ENCODE measurements at regions not wholly inside any gene's neighbourhood (a gene's known extent, or its start where the extent isn't known, plus 50 kb on each side); places are given as distances from the start of the nearest gene placed in this dataset.

DNA sequence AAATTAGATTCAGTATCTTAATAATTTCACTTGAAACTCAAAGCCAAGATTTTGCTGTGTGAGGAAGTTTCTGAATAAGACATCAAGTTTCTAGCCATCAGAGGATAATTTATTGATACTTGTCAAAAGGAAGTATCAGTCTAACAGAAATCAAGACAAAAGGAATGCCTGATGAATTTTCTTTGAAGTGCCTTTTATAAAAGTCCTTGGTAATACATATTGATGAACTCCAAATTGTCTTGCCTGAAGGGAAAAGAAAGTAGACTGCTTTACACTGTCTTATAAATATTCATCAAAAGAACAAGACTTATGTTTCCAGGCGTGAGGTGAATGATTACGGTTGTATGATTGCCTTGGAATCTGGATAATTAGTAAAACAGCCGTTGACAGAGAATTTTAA, 986.0 kb upstream of the MAP3K7 start:
- H3K4me1 ChIP-seq (ENCODE audit: control insufficient read depth, insufficient read depth, low read length) = no peaks in the 10 kb centered on the region
- no peaks in the 10 kb centered on the region for H3K27me3 ChIP-seq (ENCODE audit: control insufficient read depth, insufficient read depth, low read length, poor library complexity, severe bottlenecking)
- H3K9me3 ChIP-seq (ENCODE audit: control insufficient read depth, low read length) = no peaks in the 10 kb centered on the region
- no peaks in the 10 kb centered on the region for H3K36me3 ChIP-seq (ENCODE audit: control insufficient read depth, insufficient read depth, low read length)
- H3K4me3 ChIP-seq (ENCODE audit: insufficient read depth, low read depth, low read length) = no peak overlapping the region
- 90 to 92% methylated on average over 3 of the region's 3 CpGs for WGBS, 2 experiments
- H3K27ac ChIP-seq (ENCODE audit: insufficient read depth, low read depth, low read length, poor library complexity, severe bottlenecking) = no peak overlapping the region

DNA sequence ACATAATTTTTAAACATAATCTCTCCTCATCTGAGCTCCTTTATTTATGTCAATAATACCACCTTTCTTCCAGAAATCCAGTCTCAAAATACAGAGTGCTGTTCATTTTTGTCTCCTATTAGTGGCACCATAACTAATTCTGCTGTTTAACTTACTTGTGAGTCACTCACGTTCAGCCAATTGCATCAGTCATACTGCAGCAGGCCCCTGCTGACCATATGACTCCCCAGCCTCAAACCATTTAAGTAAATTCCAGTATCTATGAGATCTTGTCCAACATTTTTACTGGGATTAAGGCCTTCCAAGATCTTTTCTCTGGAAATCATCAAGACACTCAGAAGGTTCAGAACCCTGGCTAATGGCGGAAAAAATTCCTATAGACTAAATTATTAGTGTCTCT, 982.2 kb upstream of the MAP3K7 start:
- no peak overlapping the region for H3K27ac ChIP-seq (ENCODE audit: insufficient read depth, low read depth, low read length, poor library complexity, severe bottlenecking)

DNA sequence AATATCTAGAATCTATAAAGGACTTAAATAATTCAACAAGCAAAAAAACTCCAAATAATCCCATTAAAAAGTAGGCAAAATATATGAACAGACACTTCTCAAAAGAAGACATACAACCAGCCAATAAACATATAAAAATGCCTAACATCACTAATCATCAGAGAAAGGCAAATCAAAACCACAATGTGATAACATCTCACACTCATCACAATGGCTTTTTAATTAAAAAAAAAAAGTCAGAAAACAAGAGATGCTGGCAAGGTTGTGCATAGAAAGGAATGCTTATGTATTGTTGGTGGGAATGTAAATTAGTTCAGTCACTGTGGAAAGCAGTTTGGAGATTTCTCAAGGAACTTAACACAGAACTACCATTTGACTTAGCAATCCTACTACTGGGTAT, 979.6 kb upstream of the MAP3K7 start:
- H3K4me3 ChIP-seq (ENCODE audit: insufficient read depth, low read depth, low read length) = no peak overlapping the region
- H3K9me3 ChIP-seq (ENCODE audit: control insufficient read depth, low read length) = no peaks in the 10 kb centered on the region
- no peaks in the 10 kb centered on the region for H3K27me3 ChIP-seq (ENCODE audit: control insufficient read depth, insufficient read depth, low read length, poor library complexity, severe bottlenecking)

More for the DNA sequence above, 982.2 kb upstream of the MAP3K7 start:
- Histone ChIP-seq H3K36me3 (ENCODE audit: control insufficient read depth, insufficient read depth, low read length) (no peaks in the 10 kb centered on the region), H3K27me3 (ENCODE audit: control insufficient read depth, insufficient read depth, low read length, poor library complexity, severe bottlenecking) (no peaks in the 10 kb centered on the region), H3K4me3 (ENCODE audit: insufficient read depth, low read depth, low read length) (no peak overlapping the region), H3K4me1 (ENCODE audit: control insufficient read depth, insufficient read depth, low read length) (no peaks in the 10 kb centered on the region), H3K9me3 (ENCODE audit: control insufficient read depth, low read length) (no peaks in the 10 kb centered on the region)
- 90 to 97% methylated on average over 2 of the region's 2 CpGs for WGBS, 2 experiments

DNA sequence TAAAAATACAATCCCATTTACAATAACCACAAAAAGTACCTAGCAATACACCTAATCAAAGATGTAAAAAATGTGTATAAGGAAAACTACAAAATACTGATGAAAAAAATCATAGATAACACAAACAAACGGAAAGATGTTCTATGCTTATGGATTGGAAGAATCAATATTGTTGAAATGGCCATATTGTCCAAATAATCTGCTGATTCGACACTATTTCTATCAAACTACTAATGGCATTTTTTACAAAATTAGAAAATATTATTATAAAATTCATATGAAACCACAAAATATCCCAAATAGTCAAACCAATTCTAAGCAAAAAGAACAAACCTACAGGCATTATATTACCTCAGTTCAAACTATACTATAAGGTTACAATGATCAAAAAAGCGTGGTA, 978.3 kb upstream of the MAP3K7 start:
- Histone ChIP-seq H3K27ac (ENCODE audit: insufficient read depth, low read depth, low read length, poor library complexity, severe bottlenecking) (no peak overlapping the region), H3K27me3 (ENCODE audit: control insufficient read depth, insufficient read depth, low read length, poor library complexity, severe bottlenecking) (no peaks in the 10 kb centered on the region), H3K9me3 (ENCODE audit: control insufficient read depth, low read length) (no peaks in the 10 kb centered on the region), H3K4me3 (ENCODE audit: insufficient read depth, low read depth, low read length) (no peak overlapping the region), H3K36me3 (ENCODE audit: control insufficient read depth, insufficient read depth, low read length) (no peaks in the 10 kb centered on the region), H3K4me1 (ENCODE audit: control insufficient read depth, insufficient read depth, low read length) (no peaks in the 10 kb centered on the region)
- 92 to 100% methylated on average over 1 to 2 of the region's 3 CpGs for WGBS, 2 experiments

More for the DNA sequence above, 979.6 kb upstream of the MAP3K7 start:
- Histone ChIP-seq H3K27ac (ENCODE audit: insufficient read depth, low read depth, low read length, poor library complexity, severe bottlenecking) (no peak overlapping the region), H3K4me1 (ENCODE audit: control insufficient read depth, insufficient read depth, low read length) (no peaks in the 10 kb centered on the region), H3K36me3 (ENCODE audit: control insufficient read depth, insufficient read depth, low read length) (no peaks in the 10 kb centered on the region)

DNA sequence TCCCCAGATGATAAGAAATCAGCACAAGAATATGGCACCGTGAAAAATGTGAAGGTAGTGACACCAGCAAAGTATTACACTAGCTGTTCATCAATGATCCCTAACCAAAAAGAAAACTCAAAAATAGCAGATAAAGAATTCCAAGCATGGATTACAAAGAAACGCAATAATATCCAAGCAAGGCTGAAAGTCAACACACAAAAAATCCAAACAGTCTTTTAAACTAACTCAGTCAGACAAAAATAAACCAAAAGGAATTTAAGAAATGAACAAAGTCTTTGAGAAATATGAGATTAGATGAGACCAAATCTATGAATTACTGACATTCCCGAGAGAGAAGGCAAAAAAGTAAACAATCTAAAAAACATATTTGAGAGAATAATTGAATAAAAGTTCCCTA, 976.1 kb upstream of the MAP3K7 start:
- H3K4me1 ChIP-seq (ENCODE audit: control insufficient read depth, insufficient read depth, low read length) = no peaks in the 10 kb centered on the region
- H3K27ac ChIP-seq (ENCODE audit: insufficient read depth, low read depth, low read length, poor library complexity, severe bottlenecking) = no peak overlapping the region
- H3K27me3 ChIP-seq (ENCODE audit: control insufficient read depth, insufficient read depth, low read length, poor library complexity, severe bottlenecking) = no peaks in the 10 kb centered on the region
- no peaks in the 10 kb centered on the region for H3K9me3 ChIP-seq (ENCODE audit: control insufficient read depth, low read length)
- no peak overlapping the region for H3K4me3 ChIP-seq (ENCODE audit: insufficient read depth, low read depth, low read length)
- WGBS, 2 experiments = 89 to 94% methylated on average over 2 to 3 of the region's 3 CpGs
- no peaks in the 10 kb centered on the region for H3K36me3 ChIP-seq (ENCODE audit: control insufficient read depth, insufficient read depth, low read length)

DNA sequence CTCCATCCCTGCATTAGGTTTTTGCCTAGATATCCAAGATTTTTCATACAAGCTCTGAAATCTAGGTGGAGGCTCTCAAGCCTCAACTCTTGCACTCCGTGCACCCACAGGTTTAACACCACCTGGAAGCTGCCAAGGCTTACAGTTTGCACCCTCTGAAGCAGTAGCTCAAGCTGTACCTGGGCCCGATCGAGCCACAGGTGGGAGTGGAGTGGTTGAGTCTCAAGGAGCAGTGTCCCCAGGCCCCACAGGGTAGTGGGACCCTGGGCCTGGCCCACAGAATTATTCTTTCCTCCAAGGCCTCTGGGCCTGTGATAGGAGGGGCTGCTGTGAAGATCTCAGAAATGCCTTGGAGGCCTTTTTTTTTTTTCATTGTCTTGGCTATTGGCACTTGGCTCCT, 973.5 kb upstream of the MAP3K7 start:
- Histone ChIP-seq H3K4me3 (ENCODE audit: insufficient read depth, low read depth, low read length) (no peak overlapping the region), H3K9me3 (ENCODE audit: control insufficient read depth, low read length) (no peaks in the 10 kb centered on the region), H3K4me1 (ENCODE audit: control insufficient read depth, insufficient read depth, low read length) (no peaks in the 10 kb centered on the region), H3K27ac (ENCODE audit: insufficient read depth, low read depth, low read length, poor library complexity, severe bottlenecking) (no peak overlapping the region), H3K27me3 (ENCODE audit: control insufficient read depth, insufficient read depth, low read length, poor library complexity, severe bottlenecking) (no peaks in the 10 kb centered on the region), H3K36me3 (ENCODE audit: control insufficient read depth, insufficient read depth, low read length) (no peaks in the 10 kb centered on the region)
- WGBS, 2 experiments = 98 to 100% methylated on average over 3 of the region's 3 CpGs

DNA sequence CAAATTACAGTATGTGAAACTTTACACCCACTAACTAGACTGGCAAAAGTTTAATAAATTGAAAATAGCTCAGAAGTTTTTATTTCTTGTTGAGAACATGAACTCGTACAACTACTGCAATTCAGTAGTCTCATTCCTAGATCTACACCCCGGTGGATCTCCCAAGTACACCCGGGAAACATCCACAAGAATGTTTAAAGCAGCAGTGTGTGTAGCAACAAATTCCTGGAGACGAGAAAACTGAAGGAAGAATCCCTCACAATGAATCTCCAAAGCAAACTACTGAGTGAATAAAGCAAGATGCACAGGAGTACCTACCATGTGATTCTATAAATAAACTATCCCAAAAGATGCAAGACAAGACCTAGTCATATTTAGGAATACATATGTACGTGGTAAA, 954.0 kb upstream of the MAP3K7 start:
- no peak overlapping the region for H3K27ac ChIP-seq (ENCODE audit: insufficient read depth, low read depth, low read length, poor library complexity, severe bottlenecking)
- 82 to 93% methylated on average over 5 of the region's 5 CpGs for WGBS, 2 experiments
- no peak overlapping the region for H3K4me3 ChIP-seq (ENCODE audit: insufficient read depth, low read depth, low read length)
- no peaks in the 10 kb centered on the region for H3K9me3 ChIP-seq (ENCODE audit: control insufficient read depth, low read length)
- no peaks in the 10 kb centered on the region for H3K27me3 ChIP-seq (ENCODE audit: control insufficient read depth, insufficient read depth, low read length, poor library complexity, severe bottlenecking)
- H3K36me3 ChIP-seq (ENCODE audit: control insufficient read depth, insufficient read depth, low read length) = no peaks in the 10 kb centered on the region
- no peaks in the 10 kb centered on the region for H3K4me1 ChIP-seq (ENCODE audit: control insufficient read depth, insufficient read depth, low read length)

DNA sequence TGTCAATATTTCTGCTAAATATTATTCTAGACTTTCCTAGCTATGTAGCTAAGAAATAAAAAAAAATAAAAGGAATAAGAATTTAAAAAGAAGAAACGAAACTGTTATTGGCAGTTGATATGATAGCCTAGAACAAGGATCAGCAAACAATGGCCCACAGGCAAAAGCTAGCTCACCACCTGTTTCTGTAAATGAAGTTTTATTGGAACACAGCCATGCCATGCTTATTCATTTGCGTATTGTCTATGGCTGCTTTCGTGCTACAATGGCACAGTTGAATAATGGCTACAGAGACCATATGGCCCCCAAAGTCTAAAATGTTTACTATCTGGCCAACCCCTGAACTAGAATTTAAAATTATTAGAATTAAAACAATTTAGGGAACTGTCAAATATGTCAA, 952.6 kb upstream of the MAP3K7 start:
- Histone ChIP-seq H3K4me1 (ENCODE audit: control insufficient read depth, insufficient read depth, low read length) (no peaks in the 10 kb centered on the region), H3K27me3 (ENCODE audit: control insufficient read depth, insufficient read depth, low read length, poor library complexity, severe bottlenecking) (no peaks in the 10 kb centered on the region), H3K27ac (ENCODE audit: insufficient read depth, low read depth, low read length, poor library complexity, severe bottlenecking) (no peak overlapping the region), H3K4me3 (ENCODE audit: insufficient read depth, low read depth, low read length) (no peak overlapping the region), H3K36me3 (ENCODE audit: control insufficient read depth, insufficient read depth, low read length) (no peaks in the 10 kb centered on the region), H3K9me3 (ENCODE audit: control insufficient read depth, low read length) (no peaks in the 10 kb centered on the region)
- 76 to 88% methylated on average over 3 of the region's 3 CpGs for WGBS, 2 experiments

DNA sequence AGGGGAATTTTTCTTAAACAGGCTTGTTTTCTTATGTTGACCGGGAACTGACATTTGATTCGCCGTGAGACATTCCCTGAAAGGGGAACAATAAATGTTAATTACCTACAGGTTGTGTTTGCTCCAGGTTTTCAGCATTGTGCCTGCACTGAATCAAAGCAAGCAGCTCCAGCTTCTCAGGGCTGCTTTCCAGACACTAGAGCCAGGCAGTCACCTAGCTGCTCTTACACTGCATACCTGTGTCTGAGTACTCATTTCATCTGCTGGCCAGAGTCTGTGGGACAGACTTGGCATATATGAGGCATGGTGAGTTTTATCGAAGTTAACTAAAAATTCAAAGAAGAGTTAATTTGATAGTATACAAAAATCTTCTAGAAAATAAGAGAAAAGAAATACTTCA, 951.8 kb upstream of the MAP3K7 start:
- Histone ChIP-seq H3K9me3 (ENCODE audit: control insufficient read depth, low read length) (no peaks in the 10 kb centered on the region), H3K4me3 (ENCODE audit: insufficient read depth, low read depth, low read length) (no peak overlapping the region), H3K27me3 (ENCODE audit: control insufficient read depth, insufficient read depth, low read length, poor library complexity, severe bottlenecking) (no peaks in the 10 kb centered on the region), H3K4me1 (ENCODE audit: control insufficient read depth, insufficient read depth, low read length) (no peaks in the 10 kb centered on the region), H3K36me3 (ENCODE audit: control insufficient read depth, insufficient read depth, low read length) (no peaks in the 10 kb centered on the region), H3K27ac (ENCODE audit: insufficient read depth, low read depth, low read length, poor library complexity, severe bottlenecking) (no peak overlapping the region)
- WGBS, 2 experiments = 97 to 99% methylated on average over 2 of the region's 4 CpGs

DNA sequence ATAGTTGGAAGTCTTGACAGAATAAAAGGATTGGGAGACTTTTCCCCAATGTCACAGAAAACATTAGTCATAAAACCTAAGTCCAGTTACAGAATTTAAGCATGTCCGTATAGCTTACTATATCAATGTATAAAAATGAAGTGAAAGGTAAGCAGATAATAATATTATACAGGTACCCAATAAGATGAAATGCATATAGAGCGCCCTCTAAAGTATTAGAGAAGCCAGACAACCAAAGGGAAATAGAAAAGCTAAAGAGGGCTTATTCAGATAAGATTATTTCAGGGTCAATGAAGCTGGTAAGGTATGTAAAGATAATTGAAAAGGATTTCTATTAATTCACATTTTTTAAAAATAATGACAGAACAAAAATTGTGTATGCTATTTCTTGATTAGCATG, 947.7 kb upstream of the MAP3K7 start:
- Histone ChIP-seq H3K9me3 (ENCODE audit: control insufficient read depth, low read length) (no peaks in the 10 kb centered on the region), H3K27me3 (ENCODE audit: control insufficient read depth, insufficient read depth, low read length, poor library complexity, severe bottlenecking) (no peaks in the 10 kb centered on the region), H3K36me3 (ENCODE audit: control insufficient read depth, insufficient read depth, low read length) (no peaks in the 10 kb centered on the region), H3K4me1 (ENCODE audit: control insufficient read depth, insufficient read depth, low read length) (no peaks in the 10 kb centered on the region), H3K4me3 (ENCODE audit: insufficient read depth, low read depth, low read length) (no peak overlapping the region), H3K27ac (ENCODE audit: insufficient read depth, low read depth, low read length, poor library complexity, severe bottlenecking) (no peak overlapping the region)
- 33 to 56% methylated on average over 1 of the region's 2 CpGs for WGBS, 2 experiments

DNA sequence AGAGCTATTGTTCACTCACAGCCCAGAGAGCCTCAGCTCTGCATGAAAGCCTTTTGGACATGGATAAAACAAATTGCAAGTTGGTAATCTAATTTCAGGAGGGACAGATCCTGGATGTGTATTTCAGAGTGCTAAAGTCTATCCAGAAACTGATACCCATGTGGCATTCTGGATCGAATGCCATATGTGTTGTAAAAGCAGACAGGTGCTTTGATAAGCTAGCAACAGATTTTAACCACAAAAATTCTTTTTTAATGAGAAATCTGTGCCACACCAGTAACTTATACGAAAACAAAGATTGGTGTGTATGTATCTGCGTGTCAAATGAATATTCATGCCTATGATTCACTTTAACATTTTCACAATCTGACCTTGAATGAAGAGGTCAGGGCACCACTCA, 936.6 kb upstream of the MAP3K7 start:
- no peak overlapping the region for H3K4me3 ChIP-seq (ENCODE audit: insufficient read depth, low read depth, low read length)
- no peaks in the 10 kb centered on the region for H3K27me3 ChIP-seq (ENCODE audit: control insufficient read depth, insufficient read depth, low read length, poor library complexity, severe bottlenecking)
- H3K4me1 ChIP-seq (ENCODE audit: control insufficient read depth, insufficient read depth, low read length) = no peaks in the 10 kb centered on the region
- H3K9me3 ChIP-seq (ENCODE audit: control insufficient read depth, low read length) = no peaks in the 10 kb centered on the region
- H3K36me3 ChIP-seq (ENCODE audit: control insufficient read depth, insufficient read depth, low read length) = no peaks in the 10 kb centered on the region
- H3K27ac ChIP-seq (ENCODE audit: insufficient read depth, low read depth, low read length, poor library complexity, severe bottlenecking) = no peak overlapping the region
- 81 to 89% methylated on average over 3 of the region's 3 CpGs for WGBS, 2 experiments

All from ectodermal cell (in vitro differentiated cells).